Activated CD8-positive, alpha-beta memory T cell treated with anti-CD3 and anti-CD28 coated beads for 48 hours (primary cell): ENCODE measurements at regions not wholly inside any gene's neighbourhood (a gene's known extent, or its start where the extent isn't known, plus 50 kb on each side); places are given as distances from the start of the nearest gene placed in this dataset.

ENCODE experiments used
- DNase-seq, 3 experiments: peaks; one replicate each; pipeline ENCODE4 v3.0.0-alpha.2; 2020; ENCODE audit warnings: low read depth in 2 of 3, low spot score in 2 of 3

DNA sequence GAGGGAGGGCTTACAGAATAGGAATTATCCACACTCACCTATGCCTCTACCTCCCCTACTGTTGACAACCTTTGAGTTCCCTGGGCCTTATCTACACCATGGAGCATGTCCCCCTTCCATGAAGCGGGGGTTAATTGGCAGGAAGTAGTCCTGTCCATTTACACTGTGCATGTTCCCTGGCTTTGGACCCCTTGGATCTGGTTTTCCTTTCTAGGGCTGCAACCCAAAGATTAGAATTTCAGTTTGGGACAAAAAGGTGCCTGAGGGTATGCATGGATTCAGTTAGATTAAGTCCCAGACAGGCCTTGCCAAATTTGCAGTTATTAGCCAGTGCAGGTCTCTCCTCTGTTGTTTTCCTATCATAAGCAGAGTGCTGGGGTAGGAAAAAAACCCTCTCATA, 180.3 kb downstream of the CMPK2 start:
- no peak for DNase-seq

DNA sequence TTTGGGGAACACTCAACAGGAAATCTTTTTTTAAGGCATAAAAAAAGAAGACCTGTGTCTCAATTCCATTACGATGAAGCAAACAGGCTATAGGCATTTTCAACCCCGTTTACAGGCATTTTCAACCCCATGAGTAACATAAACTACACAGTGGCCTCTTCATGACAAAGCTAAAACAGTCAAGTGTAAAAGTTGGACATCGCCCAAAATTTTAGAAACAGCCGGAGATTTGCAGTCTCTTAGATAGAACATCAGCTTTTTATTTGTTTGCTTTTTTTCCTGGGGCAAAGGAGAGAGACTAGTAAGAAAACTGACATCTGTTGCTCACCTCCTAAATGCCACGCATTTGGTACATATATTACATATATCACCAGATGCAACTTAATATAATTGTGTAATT, 173.7 kb downstream of the CMPK2 start:
- DNase-seq = no peak

DNA sequence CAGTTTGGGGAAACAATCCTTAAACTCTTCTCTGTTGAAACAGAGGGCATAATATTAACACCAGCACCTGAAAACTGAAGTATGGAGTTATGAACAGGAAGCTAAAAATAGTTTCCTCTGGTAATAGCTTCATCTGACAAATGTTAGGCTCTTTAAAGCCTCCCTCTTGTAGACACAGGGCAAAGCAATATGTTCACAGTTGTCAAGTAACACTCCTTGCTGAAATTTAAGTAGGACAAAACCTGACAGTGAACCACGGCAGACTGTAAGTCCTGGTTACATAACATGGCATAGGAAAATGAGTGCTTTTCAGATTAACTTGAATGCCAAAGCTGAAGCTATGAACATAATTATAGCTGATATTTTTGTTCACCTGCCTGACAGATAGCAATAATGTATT, 172.9 kb downstream of the CMPK2 start:
- no peak for DNase-seq

DNA sequence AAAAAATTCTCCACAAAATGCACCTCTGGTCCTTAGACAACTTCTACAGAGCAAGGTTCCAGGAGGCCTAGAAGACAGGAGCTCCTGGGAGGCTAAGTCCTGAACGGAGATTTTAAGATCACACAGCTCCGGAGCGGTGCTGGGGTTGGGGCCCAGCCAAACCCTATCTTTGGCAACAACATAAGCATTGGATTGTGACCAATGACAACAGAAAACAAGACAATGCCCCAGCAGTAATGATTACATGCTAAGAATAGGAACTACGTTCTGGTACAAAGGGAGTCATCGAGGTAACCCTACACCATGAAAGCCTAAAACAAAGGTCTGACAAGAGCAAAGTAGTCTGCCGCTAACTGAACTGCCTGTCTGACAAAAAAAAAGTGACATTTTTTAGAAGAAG, 171.2 kb downstream of the CMPK2 start:
- DNase-seq = no peak

DNA sequence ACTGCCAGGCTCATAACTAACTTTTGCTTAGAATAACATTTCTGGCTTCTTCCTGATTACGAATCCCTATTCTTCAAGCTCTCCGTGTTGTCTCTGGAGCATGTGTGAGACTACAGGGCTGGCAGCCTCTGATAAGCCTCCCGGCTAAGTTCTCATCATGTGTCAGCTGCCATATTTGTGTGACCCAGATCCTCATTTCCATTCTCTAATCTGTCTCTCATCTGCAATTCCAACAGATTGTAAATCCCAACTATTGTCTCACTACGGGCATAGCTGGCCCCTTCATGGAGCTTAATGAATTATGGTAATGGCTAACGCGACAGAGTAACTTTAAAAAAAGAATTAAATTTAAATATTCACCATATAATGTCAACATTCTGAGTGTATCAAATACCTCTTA, 165.4 kb downstream of the CMPK2 start:
- DNase-seq = no peak

DNA sequence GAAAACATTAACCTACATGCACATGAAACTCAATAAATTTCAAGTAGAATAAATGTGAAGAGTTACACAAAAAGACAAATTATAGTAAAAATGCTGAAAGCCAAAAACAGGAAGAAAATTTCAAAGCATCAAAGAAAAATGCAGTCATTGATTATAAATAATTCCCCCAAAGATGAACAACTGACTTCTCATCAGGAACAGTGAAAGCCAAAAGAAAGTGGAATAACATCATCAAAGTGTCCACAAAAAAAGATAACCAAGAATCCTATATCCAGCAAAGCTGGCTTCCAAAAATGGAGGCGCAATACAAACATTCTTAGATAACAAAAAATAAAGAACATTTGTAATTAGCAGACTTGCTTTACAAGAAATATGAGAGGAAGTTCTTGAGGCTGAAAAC, 161.6 kb downstream of the CMPK2 start:
- DNase-seq = no peak

DNA sequence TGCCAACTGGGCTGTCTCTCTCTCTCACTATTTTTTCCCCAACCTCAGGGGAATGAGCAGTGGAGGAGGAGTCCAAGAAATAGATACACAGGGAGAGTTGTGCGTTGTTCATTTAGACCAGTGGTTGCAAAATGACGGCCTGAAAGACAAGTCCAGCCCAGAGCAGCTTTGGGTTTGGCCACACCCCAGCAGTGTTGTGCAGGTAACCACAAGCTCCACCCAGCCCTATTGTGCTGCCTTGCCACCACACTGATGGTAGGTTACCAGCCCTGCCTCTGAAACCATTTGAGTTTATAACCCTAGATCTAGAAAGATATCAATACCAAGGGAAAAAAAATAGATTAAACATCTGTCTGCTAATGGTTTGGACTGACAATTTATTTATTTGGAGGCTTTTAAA, 144.3 kb downstream of the CMPK2 start:
- no peak for DNase-seq

DNA sequence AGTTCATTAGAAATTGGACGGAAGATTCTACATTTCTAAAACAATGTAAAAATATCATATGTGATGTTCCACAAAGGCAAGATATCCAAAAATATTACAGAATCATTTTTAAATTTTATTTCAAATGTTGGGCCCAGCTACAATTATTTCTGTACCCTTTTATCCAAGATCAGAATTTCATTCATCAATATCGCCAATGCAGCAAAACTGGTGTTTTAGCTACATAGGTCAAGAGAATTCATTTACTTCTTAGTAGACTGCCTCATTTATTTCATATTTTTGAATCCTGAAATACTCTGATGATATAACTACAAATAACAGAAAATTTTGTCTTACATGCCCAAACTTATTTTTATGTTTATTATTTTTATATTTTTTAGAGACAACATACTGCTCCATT, 143.1 kb downstream of the CMPK2 start:
- DNase-seq = no peak

DNA sequence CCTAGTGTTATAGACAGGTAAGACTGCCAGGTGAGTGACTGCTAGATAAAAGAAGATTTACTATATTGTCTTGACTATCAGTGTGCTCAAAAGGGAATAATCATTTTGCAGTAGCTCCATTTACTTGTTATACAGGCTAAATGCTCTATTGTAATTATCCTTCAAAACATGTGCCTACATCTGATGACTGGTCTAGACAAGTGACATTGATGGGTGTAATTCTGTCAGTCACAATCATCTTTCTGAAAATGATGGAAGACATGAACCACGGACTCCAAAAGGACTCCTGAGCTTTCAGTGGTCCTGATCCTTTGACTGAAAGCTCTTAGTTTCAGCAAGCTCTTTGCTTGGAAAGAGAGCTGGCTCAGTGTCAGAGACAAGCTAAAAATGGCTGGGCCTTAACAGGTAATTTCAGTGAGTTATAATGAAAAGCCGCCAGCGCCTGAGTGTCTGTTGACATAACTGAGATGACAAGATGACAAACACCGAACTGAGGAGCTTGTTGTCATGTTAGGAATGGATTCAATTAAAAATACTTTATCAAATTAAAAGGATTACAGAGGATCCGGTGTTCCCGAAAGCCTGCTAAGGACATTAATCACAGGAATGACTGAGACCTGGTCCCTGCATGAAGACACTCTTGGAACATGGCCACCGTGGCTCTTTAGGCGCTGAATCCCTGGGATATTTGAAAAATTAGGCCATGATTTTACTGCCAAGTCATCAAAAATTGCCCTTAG, 141.7 kb downstream of the CMPK2 start:
- DNase-seq = no peak

DNA sequence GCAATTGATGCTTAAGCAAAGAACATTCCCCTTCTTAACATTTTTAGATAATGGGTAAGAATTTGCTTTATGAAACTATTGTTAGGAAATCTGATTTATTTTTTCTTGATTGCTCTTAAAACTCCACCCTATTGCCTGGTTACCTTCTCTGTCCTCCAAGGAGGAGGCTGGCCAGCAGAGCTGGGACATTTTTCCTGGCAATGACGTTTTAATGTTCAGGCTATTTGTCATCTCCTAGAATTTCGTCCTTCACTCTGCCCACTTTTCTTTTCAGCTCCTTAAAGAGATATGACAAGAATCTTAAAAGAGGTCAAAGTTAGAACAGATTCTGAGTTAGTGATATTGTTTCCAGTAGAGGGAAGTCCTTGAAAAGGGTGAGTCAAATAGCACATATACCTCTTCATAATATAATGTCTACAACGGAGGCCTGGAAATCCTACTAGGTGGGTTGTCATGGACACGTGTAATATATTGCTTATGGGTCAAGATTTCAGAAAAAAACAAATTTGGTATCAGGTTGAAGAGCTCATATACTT, 141.0 kb downstream of the CMPK2 start:
- no peak for DNase-seq

DNA sequence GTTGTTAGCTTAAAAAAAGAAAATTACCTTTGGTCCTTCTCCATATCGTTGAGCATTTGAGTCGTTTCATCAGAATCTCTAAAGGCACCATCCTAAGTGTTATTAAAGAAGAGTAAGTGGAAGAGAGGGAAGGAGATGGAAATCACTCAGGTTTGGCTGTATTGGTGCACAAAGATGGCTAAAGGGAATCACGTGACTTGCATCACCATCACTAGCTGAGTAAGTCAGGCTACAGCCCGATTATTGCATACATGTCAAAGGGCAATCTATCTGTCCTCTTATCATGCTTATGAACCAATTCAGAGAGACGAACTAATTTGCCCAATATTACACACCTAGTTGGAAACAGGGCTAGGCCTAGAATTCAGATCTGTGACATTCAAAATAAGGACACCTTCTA, 137.6 kb downstream of the CMPK2 start:
- no peak for DNase-seq

DNA sequence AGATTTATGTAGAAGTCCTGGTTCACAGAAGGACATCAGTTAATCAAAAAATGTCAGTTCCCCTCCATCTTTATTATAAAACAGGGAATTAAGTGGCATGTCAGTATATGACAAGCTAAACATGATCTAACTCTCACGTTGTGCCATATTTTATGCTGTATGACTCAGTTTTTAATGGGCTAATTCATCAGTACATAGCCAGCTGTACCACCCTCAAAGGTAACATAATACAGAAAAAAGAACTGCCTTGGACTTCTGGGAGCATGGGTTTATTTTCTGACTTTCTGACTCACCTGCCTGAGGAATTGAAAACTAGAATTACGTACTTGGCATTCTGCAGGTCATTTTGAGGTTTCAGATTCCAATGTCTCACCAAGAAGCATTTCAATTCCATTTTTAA, 135.7 kb downstream of the CMPK2 start:
- DNase-seq = no peak

DNA sequence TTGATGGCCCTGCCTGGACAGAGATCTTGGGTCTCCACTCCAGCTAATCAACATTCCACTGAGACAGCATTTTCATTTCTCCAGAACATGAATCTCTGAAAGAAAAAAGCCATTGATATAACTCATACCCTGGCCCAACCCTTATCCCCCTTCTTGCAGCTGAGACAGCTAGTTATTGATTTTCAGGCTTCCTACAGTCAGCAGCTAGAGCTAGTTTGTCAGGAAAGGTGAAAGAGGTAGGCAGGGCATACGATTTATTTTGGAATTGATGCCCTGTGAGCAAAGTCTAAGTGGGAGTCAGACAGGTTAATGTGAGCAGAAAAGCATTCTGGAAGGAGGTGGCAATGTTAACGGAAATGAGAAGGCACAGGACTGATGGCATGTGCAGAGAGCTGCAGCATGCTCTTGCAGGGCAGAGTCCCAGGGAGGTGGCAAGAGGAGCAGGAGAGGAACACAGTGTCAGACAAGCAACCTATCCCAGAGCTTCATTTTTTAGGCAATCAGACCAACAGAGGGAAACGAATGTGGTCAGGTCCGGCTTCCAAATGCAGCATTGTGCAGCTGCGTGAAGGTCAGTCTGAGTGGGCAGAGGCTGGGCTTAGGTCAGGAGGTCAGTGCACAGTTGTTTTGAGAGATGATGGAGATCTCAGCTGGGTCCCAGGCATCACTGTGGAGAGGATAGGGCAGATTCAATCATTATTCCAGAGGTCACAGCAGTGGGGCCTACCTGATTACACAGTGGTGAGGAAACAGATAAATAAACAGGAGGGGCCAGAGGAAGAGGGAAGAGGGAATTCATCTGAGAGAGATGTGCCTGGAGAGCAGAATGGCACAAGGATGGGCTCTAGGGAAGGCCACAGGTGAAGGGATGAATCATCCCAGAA, 134.8 kb downstream of the CMPK2 start:
- DNase-seq = no peak

DNA sequence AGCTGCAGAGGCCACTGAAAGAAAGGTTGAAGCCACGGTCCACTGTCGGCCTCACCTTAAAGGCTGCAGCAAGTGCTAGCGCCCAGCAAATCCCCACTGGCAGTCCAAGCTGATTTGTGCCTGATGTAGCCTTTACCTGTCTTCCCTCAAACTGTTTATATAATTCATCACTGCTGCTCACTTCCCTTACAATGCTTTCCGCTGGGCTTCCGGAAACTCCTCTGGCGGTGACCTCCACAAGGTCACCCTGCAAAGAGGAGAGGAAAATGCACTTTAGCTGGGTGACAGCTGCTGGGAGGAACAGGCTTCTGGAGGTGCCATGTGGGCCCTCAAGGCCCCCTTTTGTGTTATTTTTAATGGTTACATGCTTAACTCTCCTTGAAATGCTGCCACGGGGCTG, 126.2 kb downstream of the CMPK2 start:
- no peak for DNase-seq

DNA sequence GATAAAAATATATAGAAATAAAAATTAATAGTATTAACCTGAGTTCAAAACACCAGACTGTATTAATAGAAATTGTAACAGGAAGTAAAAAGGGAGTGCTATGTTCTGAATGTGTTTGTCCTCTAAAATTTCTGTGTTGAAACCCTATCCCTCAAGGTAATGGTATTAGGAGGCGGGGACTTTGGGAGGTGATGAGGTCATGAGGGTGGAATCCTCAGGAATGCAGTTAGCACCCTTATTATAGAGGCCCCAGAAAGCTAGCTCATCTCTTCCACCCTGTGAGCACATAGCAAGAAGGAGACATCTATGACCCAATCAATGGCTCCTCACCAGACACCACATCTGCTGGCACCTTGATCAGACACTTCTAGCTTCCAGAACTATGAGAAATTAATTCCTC, 124.5 kb downstream of the CMPK2 start:
- DNase-seq = no peak

DNA sequence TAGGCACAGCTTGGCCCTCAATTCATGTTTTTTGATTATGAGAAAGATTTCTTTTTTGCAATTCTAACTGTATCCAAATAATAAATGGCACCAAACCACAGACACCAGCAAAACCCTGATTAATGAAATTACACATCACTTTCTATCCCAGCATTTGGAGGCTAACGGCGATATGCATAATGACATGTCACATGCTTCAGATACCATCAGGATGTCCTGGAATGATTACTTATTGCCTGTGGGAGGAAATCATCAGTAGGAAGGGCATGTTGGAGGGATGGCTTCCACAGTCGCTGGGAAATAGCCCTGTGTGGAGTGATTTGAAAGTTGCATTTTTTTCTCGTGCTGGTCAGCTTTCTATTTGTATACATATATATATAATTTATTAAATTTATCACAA, 121.7 kb downstream of the CMPK2 start:
- DNase-seq = no peak

DNA sequence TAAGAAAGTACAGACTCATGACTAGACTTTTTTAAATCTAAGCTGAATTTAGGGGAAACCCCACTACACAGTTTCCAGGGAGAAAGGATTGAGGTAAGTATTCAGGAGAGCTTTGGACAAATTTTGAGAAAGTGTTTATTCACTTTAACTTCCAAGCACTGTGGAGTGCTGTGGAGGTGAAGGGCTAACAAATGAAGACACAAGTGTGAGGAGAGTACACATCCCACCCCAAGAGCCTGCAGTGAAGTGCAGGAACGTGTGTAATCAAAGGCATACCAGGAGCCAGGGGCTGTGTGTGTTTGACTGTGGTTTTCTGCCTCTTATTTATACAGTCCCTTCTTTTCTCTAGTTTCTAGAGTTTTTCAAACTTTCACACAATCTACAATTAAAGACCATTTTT, 118.3 kb downstream of the CMPK2 start:
- no peak for DNase-seq

DNA sequence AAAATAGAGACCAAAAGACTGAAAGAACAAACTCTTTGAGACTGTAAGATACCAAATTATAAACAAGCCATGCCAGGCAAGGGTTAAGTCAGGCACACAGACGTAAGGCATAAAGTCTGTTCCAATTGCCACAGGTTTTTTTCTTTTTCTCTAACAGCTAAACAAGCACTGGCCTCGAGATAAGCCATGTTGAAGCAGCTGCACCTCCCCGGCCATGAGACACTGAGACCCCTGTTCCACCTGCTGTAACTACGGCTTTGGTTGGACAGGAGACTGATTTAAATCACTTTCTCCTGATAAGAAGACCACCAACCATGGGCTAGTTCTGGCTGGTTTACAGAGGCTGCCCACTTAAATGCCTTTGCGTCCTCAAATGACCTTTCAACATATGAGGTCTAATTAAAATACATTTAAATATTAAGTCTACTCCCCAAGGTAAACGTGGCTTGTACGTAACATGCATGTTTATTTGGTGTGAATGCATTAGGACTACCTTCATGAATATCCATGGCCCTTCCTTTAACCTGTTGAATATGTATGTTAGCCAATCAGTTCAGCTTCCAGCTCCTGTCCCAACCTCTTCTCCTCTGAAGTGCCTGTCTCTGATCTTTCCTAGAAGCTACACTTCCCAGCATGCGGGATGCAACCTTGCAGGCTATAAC, 117.2 kb downstream of the CMPK2 start:
- no peak for DNase-seq

DNA sequence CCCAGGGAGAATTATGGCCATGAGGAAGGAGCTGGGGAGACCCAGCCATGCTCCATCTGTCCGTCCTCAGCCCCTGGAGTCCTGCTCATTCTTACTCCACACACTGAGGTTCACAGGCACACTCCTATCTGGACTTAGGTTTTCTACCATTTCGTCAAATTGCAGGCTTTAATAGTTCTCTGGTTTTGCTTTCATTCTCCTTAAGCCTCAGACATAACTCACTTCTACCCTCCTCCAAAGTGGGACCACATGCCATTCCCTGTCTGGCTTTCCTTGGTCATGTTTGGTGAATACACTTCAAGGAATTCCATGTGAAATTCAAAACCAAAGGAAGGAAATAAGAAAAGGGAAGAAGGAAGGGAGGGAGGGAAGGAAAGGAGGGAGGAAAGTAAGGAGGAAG, 115.7 kb downstream of the CMPK2 start:
- DNase-seq = no peak

DNA sequence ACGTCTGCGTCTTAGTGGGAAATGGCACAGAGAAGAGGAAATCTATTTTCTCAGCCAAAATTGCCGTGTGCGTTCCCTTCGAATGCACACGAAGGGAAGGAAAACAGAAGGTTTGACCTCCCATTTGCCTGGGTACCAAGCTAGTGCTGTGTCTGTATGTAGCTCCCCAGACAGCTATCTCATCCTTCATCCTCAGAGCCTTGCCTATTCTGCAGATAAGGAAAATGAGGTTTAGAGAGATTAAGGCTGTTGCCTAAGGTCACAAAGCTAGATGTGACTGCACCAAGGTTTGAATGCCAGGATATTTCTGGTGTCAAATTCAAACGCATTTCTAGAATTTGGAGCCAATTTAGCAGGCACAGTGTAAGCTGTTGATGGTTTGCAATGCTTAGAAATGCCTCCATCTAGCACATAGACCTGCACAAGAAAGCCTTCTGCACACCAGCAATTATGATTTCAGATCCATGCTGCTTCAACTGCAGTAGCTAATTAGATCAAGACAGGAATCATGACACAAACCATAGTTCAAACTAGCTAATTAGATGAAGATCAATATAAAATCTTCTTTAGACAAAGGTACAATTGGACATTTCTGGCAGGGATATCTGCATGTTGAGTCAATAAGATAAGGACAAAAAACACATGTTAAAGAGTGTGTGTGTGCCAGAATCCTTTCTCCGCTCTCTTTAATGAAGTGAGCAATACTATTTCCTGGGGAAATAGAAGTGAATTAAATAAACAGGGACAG, 115.1 kb downstream of the CMPK2 start:
- no peak for DNase-seq

DNA sequence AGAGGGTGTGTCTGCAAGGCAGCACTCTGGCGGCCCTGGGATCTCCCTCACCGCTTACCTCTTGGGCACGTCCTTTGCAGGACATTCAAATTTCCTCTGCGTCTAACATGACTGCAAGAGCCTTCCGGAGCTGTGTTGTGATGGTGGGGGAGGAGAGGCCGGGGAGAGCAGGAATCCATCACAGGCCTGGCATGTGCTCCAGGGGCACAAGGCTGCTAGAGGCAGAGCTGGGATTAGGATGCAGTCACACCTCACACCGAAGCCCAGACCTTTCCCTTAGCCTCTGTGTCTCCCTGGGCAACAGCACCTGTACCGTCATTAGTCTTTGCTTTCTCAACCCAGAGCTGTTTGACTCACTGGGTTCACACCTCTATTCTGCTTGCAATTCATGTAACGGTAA, 111.3 kb downstream of the CMPK2 start:
- no peak for DNase-seq
